GM12878 (cell line): ENCODE measurements at regions not wholly inside any gene's neighbourhood (a gene's known extent, or its start where the extent isn't known, plus 50 kb on each side); places are given as distances from the start of the nearest gene placed in this dataset.

Experiments
- CHD2 ChIP-seq: IDR thresholded peaks from 2 replicates; pipeline ENCODE4 v1.6.1; 2011; ENCODE audit warnings: low read depth, low read length, improper control_type of control experiment, borderline replicate concordance
- EP300 ChIP-seq, 2 experiments: fragments of 150-350 bp in 1 of 2; IDR thresholded peaks; 2 replicates each; pipeline ENCODE4 v1.6.1; 2011 to 2012; ENCODE audit warnings: low read depth in 2 of 2, low read length in 2 of 2, borderline replicate concordance in 1 of 2, improper control_type of control experiment in 1 of 2, inconsistent platforms in 1 of 2; ENCODE audit not compliant: control insufficient read depth in 1 of 2
- MXI1 ChIP-seq: fragments of 150-350 bp; IDR thresholded peaks from 2 replicates; pipeline ENCODE4 v1.6.1; 2011; ENCODE audit warnings: low read depth, mild to moderate bottlenecking, inconsistent platforms, low read length, improper control_type of control experiment
- POLR2A ChIP-seq: IDR thresholded peaks from 2 replicates; pipeline ENCODE4 v1.6.1; 2011; ENCODE audit warnings: low read depth, mild to moderate bottlenecking, low read length
- POLR2AphosphoS5 ChIP-seq: IDR thresholded peaks from 2 replicates; pipeline ENCODE4 v1.6.1; 2011; ENCODE audit warnings: mild to moderate bottlenecking, low read length, inconsistent platforms
- SIN3A ChIP-seq: IDR thresholded peaks from 2 replicates; pipeline ENCODE4 v1.6.1; 2012; ENCODE audit warnings: low read depth, low read length, improper control_type of control experiment
- TCF7 ChIP-seq: IDR thresholded peaks from 2 replicates; pipeline ENCODE4 v1.6.1; 2014; ENCODE audit warnings: antibody characterized with exemption, borderline replicate concordance
- ZNF622 ChIP-seq: fragments of 450-650 bp; IDR thresholded peaks from 2 replicates; pipeline ENCODE4 v1.6.1; 2017; ENCODE audit warnings: mild to moderate bottlenecking, inconsistent platforms
- TF ChIP-seq, protein P1 (sequence below): fragments of 450-650 bp; IDR thresholded peaks from 2 replicates; pipeline ENCODE4 v1.6.1; 2017; ENCODE audit warnings: borderline replicate concordance
- TF ChIP-seq, protein P2 (sequence below), 3 experiments: IDR thresholded peaks in 2 of 3; conservative IDR thresholded peaks in 1 of 3; 2 replicates each; pipeline ENCODE4 v1.5.1; 2011; ENCODE audit warnings: low read depth in 3 of 3, low read length in 3 of 3, mild to moderate bottlenecking in 3 of 3, control low read depth in 2 of 3, moderate library complexity in 2 of 3, inconsistent platforms in 1 of 3, mixed read lengths in 1 of 3; ENCODE audit not compliant: control insufficient read depth in 2 of 3, insufficient read depth in 1 of 3; ENCODE audit errors: extremely low read depth in 1 of 3
- TF ChIP-seq, protein P3 (sequence below): IDR thresholded peaks from 2 replicates; pipeline ENCODE4 v1.6.1; 2012; ENCODE audit warnings: low read depth, low read length, improper control_type of control experiment

DNA sequence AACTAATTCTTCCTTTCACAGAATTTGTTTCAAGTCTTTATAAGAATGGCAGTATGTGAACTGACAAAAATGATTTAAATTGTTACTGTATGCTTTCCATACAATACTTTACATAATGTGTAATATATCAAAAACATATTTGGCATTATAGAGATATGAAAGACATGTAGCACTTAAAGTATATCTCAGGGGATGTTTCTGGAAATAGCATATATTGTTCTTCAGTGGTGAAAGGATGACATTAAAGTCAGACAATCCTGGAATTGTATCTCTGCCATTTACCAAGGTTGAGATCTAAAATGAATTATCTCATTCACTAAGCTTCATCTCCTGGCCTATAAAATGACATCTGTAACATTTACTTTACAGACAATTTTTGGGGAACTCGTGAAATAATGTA, 358.4 kb upstream of the EPHA5 start:
- no peak for TF ChIP-seq POLR2A
- TF ChIP-seq, protein P1, sequence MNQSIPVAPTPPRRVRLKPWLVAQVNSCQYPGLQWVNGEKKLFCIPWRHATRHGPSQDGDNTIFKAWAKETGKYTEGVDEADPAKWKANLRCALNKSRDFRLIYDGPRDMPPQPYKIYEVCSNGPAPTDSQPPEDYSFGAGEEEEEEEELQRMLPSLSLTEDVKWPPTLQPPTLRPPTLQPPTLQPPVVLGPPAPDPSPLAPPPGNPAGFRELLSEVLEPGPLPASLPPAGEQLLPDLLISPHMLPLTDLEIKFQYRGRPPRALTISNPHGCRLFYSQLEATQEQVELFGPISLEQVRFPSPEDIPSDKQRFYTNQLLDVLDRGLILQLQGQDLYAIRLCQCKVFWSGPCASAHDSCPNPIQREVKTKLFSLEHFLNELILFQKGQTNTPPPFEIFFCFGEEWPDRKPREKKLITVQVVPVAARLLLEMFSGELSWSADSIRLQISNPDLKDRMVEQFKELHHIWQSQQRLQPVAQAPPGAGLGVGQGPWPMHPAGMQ = no peak
- TF ChIP-seq, protein P2, sequence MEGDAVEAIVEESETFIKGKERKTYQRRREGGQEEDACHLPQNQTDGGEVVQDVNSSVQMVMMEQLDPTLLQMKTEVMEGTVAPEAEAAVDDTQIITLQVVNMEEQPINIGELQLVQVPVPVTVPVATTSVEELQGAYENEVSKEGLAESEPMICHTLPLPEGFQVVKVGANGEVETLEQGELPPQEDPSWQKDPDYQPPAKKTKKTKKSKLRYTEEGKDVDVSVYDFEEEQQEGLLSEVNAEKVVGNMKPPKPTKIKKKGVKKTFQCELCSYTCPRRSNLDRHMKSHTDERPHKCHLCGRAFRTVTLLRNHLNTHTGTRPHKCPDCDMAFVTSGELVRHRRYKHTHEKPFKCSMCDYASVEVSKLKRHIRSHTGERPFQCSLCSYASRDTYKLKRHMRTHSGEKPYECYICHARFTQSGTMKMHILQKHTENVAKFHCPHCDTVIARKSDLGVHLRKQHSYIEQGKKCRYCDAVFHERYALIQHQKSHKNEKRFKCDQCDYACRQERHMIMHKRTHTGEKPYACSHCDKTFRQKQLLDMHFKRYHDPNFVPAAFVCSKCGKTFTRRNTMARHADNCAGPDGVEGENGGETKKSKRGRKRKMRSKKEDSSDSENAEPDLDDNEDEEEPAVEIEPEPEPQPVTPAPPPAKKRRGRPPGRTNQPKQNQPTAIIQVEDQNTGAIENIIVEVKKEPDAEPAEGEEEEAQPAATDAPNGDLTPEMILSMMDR (IDR thresholded peaks at IDR 0.05 in 2 of 3, conservative IDR thresholded peaks at IDR 0.05 in 1 of 3; ENCODE audit: control insufficient read depth in 2 of 3, extremely low read depth in 1 of 3, insufficient read depth in 1 of 3, low read depth in 3 of 3, low read length in 3 of 3) = no peak
- TF ChIP-seq MXI1 = no peak
- no peak for TF ChIP-seq SIN3A
- no peak for TF ChIP-seq POLR2AphosphoS5
- TF ChIP-seq CHD2 = no peak
- TF ChIP-seq TCF7 = no peak
- TF ChIP-seq EP300 (IDR thresholded peaks at IDR 0.05; ENCODE audit: borderline replicate concordance in 1 of 2, control insufficient read depth in 1 of 2, low read depth in 2 of 2, low read length in 2 of 2) = no peak
- TF ChIP-seq, protein P3, sequence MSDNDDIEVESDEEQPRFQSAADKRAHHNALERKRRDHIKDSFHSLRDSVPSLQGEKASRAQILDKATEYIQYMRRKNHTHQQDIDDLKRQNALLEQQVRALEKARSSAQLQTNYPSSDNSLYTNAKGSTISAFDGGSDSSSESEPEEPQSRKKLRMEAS = no peak
- TF ChIP-seq ZNF622 = no peak
